ENCODE measurements at regions not wholly inside any gene's neighbourhood (a gene's known extent, or its start where the extent isn't known, plus 50 kb on each side); places are given as distances from the start of the nearest gene placed in this dataset.

DNA sequence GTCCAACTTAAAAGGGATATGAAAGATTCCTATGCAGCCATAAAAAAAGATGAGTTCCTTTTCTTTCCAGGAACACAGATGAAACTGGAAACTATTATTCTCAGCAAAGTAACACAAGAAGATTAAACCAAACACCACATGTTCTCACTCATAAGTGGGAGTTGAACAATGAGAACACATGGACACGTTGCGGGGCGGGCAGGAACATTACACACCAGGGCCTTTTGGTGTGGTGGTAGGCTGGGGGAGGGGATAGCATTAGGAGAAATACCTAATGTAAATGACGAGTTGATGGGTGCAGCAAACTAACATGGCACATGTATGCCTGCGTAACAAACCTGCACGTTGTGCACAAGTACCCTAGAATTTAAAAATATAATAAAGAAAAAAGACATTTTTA, 516.1 kb downstream of the LRRC70 start:
- no peak for TF ChIP-seq ZNF589 (CRISPR knock-in tag; IDR thresholded peaks at IDR 0.05; ENCODE audit: low read depth)
- TF ChIP-seq HMGXB4 (CRISPR knock-in tag; IDR thresholded peaks at IDR 0.05) = no peak
- no peak for TF ChIP-seq HNRNPUL1 (IDR thresholded peaks at IDR 0.05; ENCODE audit: low read length)
- TF ChIP-seq SP2 (IDR thresholded peaks at IDR 0.05; ENCODE audit: extremely low read depth, low read depth, low read length, poor library complexity, severe bottlenecking) = no peak
- TF ChIP-seq FIP1L1 (IDR thresholded peaks at IDR 0.05; ENCODE audit: low read depth, low read length, poor library complexity, severe bottlenecking) = no peak
- no peak for TF ChIP-seq ZFP30 (CRISPR knock-in tag; IDR thresholded peaks at IDR 0.05; ENCODE audit: borderline replicate concordance)
- no peak for TF ChIP-seq ETV6 (IDR thresholded peaks at IDR 0.05; ENCODE audit: borderline replicate concordance in 1 of 2, low read depth in 2 of 2, low read length in 1 of 2)
- TF ChIP-seq ETV6 (CRISPR knock-in tag; IDR thresholded peaks at IDR 0.05; ENCODE audit: borderline replicate concordance) = no peak
- no peak for TF ChIP-seq NR1H2 (CRISPR knock-in tag; IDR thresholded peaks at IDR 0.05)
- TF ChIP-seq TAF9B (IDR thresholded peaks at IDR 0.05; ENCODE audit: partially characterized antibody) = no peak
- TF ChIP-seq, protein P1, sequence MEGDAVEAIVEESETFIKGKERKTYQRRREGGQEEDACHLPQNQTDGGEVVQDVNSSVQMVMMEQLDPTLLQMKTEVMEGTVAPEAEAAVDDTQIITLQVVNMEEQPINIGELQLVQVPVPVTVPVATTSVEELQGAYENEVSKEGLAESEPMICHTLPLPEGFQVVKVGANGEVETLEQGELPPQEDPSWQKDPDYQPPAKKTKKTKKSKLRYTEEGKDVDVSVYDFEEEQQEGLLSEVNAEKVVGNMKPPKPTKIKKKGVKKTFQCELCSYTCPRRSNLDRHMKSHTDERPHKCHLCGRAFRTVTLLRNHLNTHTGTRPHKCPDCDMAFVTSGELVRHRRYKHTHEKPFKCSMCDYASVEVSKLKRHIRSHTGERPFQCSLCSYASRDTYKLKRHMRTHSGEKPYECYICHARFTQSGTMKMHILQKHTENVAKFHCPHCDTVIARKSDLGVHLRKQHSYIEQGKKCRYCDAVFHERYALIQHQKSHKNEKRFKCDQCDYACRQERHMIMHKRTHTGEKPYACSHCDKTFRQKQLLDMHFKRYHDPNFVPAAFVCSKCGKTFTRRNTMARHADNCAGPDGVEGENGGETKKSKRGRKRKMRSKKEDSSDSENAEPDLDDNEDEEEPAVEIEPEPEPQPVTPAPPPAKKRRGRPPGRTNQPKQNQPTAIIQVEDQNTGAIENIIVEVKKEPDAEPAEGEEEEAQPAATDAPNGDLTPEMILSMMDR (IDR thresholded peaks at IDR 0.05 in 2 of 3, conservative IDR thresholded peaks at IDR 0.05 in 1 of 3; ENCODE audit: insufficient read depth in 2 of 3, low read depth in 1 of 3, low read length in 3 of 3) = no peak

Measured in K562 (cell line).